AG04449 (cell line): ENCODE measurements at regions not wholly inside any gene's neighbourhood (a gene's known extent, or its start where the extent isn't known, plus 50 kb on each side); places are given as distances from the start of the nearest gene placed in this dataset.

Source experiments
- CTCF ChIA-PET: fragments of 350-600 bp; formaldehyde crosslinking; extraction: SDS; loops from one replicate; lab custom pipeline; 2021; ENCODE audit warnings: antibody characterized with exemption; lab: Yijun Ruan, JAX
- POLR2A ChIA-PET: fragments of 400-600, 350-600 bp; formaldehyde crosslinking; extraction: SDS; loops from one replicate; lab custom pipeline; 2020; ENCODE audit warnings: antibody characterized with exemption, inconsistent platforms; lab: Yijun Ruan, JAX
- DNase-seq: peaks from one replicate; pipeline ENCODE4 v3.0.0-alpha.2; 2010; ENCODE audit warnings: low read depth, low spot score
- H3K4me3 ChIP-seq: 2 replicates; pipeline ENCODE4 v1.5.1; 2011; ENCODE audit warnings: low read depth, mild to moderate bottlenecking, control low read depth, low read length
- CTCF ChIP-seq: IDR thresholded peaks from one replicate; pipeline ENCODE4 v1.5.1; 2011; ENCODE audit warnings: mild to moderate bottlenecking, moderate library complexity, low read length, control low read depth, inconsistent platforms; ENCODE audit not compliant: insufficient read depth; ENCODE audit errors: missing control alignments

DNA sequence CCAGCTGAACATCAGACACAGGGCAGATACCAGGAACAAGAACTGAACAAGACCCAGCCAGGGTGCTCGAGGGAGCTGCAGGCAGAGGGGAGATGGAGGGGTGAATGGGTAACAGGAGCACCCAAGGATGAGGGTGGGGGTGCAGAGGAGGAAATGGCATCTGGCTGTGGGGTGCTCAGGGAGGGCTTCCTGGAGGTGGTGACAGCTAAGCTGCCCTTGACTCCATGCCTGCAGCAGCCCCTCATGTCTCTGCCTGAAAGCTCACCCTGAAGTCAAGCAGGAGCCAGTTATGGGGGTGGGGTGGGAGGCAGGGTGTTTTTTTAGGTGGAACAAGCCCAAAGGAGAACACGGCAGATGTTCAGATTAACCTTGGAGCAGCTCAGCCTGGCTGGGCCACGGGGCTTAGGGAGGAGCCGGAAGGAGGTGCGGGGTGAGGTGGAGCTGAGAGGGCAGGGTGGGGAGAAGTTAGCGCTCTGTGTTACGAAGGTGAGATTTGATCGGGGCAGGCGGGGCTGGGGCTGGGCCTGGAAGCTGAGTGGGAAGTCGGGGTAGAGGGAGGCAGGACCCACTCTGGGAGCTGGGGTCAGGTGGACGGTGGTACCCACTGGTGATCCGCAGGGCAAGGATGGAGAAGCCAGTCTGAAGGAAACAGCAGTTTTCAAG, 143.0 kb downstream of the ENGASE start:
- POLR2A ChIA-PET: interaction anchor here (0.6 kb wide), 2 partner anchors 19 to 172 kb away, joined by 3 read pairs; no protein-coding TSS in a partner anchor
- no peak overlapping the region for H3K4me3 ChIP-seq
- CTCF ChIA-PET: no interaction called here
- TF ChIP-seq CTCF: no peak
- DNase-seq: no peak

DNA sequence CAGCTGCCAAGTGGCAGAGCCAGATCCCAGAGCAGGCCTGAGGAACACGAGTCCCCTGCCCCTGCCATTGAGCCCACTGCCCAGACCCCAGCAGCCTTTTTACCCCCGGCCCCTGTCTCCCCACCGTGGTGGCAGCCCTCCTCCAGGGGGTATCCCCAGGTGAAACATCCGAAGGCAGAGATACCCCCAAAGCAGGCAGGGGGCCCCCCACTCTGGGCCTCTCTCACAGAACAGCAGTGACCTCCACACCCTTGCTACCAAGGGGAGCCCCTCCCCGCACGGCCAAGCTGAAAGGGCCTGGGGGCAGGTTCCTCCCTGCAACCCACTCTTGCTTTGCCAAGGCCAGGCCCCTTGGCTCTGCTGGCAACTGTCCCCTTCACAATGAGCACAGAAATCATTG, 142.2 kb downstream of the ENGASE start:
- TF ChIP-seq CTCF: no peak
- no peak overlapping the region for H3K4me3 ChIP-seq
- POLR2A ChIA-PET: interaction anchor here (0.6 kb wide), 1 partner anchor 18 kb away, joined by 3 read pairs; no protein-coding TSS in a partner anchor
- CTCF ChIA-PET: no interaction called here
- no peak for DNase-seq

- DNase-seq: no peak
- TF ChIP-seq CTCF: no peak
- CTCF ChIA-PET: no interaction called here
- POLR2A ChIA-PET: no interaction called here
- no peak overlapping the region for H3K4me3 ChIP-seq
Observed at GRCh38 chr17:79216391-79216790, 141.8 kb downstream of the ENGASE start.

GRCh38 chr17:79215631-79216030, 141.0 kb downstream of the ENGASE start:
- no peak for TF ChIP-seq CTCF
- DNase-seq: no peak
- H3K4me3 ChIP-seq: no peak overlapping the region
- ChIA-PET CTCF (no interaction called here), POLR2A (no interaction called here)

DNA sequence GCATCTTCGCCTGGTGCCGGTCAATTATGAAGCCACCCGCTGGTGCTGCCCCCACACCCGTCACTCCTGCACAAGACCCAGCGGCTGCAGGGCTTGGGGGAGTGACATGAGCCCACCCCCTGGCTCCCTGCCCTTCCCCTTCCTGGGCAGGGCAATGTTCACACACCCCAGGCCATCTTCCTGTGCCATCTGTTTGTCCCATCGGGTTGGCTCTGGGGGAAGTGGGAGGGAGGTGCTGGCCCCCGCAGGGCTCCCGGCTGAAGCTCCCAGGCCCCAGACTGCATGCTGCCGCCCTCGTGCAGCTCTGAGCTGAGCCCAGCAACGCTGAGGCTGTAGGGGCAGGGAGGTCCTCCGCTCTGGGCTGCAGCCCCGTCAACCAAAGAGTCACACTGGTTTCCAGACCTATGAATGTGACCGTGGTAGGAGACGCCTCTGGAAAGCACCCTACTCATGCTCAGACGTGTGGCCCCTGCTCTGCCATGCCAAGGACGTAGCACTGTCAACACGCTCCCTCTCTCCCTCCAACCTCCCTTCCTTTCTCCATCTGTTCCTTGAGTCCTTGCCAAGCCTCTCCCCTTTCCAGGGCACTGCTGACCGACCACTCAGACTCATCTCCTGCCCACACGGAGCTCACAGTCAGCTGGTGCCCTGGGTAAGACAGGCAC, 140.4 kb downstream of the ENGASE start:
- H3K4me3 ChIP-seq: no peak overlapping the region
- DNase-seq: no peak
- POLR2A ChIA-PET: no interaction called here
- TF ChIP-seq CTCF: no peak
- CTCF ChIA-PET: no interaction called here

GRCh38 chr17:79214459-79214858, 139.8 kb downstream of the ENGASE start:
- CTCF ChIA-PET: no interaction called here
- DNase-seq: no peak
- no peak for TF ChIP-seq CTCF
- no peak overlapping the region for H3K4me3 ChIP-seq
- POLR2A ChIA-PET: no interaction called here
